ENCODE measurements at regions not wholly inside any gene's neighbourhood (a gene's known extent, or its start where the extent isn't known, plus 50 kb on each side); places are given as distances from the start of the nearest gene placed in this dataset.

- no peak for TF ChIP-seq CTCF (IDR thresholded peaks at IDR 0.05; ENCODE audit: insufficient read depth, low read length, missing control alignments)
- ChIA-PET POLR2A (no interaction called here), CTCF (no interaction called here)
- H3K4me3 ChIP-seq (ENCODE audit: low read depth, low read length) = no peak overlapping the region
- DNase-seq (ENCODE audit: low read depth, low spot score) = no peak
Measured at GRCh38 chr5:5584236-5584745, 161.8 kb downstream of the ICE1 start.

- ChIA-PET CTCF (no interaction called here), POLR2A (no interaction called here)
- no peak overlapping the region for H3K4me3 ChIP-seq (ENCODE audit: low read depth, low read length)
- no peak for TF ChIP-seq CTCF (IDR thresholded peaks at IDR 0.05; ENCODE audit: insufficient read depth, low read length, missing control alignments)
- DNase-seq (ENCODE audit: low read depth, low spot score) = no peak
Measured at GRCh38 chr5:5583832-5584231, 161.4 kb downstream of the ICE1 start.

GRCh38 chr5:5583023-5583765 lies 160.7 kb downstream of the ICE1 start:
- no peak overlapping the region for H3K4me3 ChIP-seq (ENCODE audit: low read depth, low read length)
- POLR2A ChIA-PET = no interaction called here
- TF ChIP-seq CTCF (IDR thresholded peaks at IDR 0.05; ENCODE audit: insufficient read depth, low read length, missing control alignments) = no peak
- DNase-seq (ENCODE audit: low read depth, low spot score) = no peak
- CTCF ChIA-PET = no interaction called here

- no peak overlapping the region for H3K4me3 ChIP-seq (ENCODE audit: low read depth, low read length)
- CTCF ChIA-PET = no interaction called here
- no peak for TF ChIP-seq CTCF (IDR thresholded peaks at IDR 0.05; ENCODE audit: insufficient read depth, low read length, missing control alignments)
- POLR2A ChIA-PET = no interaction called here
- DNase-seq (ENCODE audit: low read depth, low spot score) = no peak
Measured at GRCh38 chr5:5581080-5581479, 158.6 kb downstream of the ICE1 start.

- DNase-seq (ENCODE audit: low read depth, low spot score) = no peak
- no peak overlapping the region for H3K4me3 ChIP-seq (ENCODE audit: low read depth, low read length)
- ChIA-PET CTCF (no interaction called here), POLR2A (no interaction called here)
- TF ChIP-seq CTCF (IDR thresholded peaks at IDR 0.05; ENCODE audit: insufficient read depth, low read length, missing control alignments) = no peak
Measured at GRCh38 chr5:5576744-5577143, 154.3 kb downstream of the ICE1 start.

- TF ChIP-seq CTCF (IDR thresholded peaks at IDR 0.05; ENCODE audit: insufficient read depth, low read length, missing control alignments) = no peak
- POLR2A ChIA-PET = no interaction called here
- CTCF ChIA-PET = no interaction called here
Measured at GRCh38 chr5:5575461-5575860, 153.0 kb downstream of the ICE1 start.

More at GRCh38 chr5:5575461-5575860, 153.0 kb downstream of the ICE1 start:
- H3K4me3 ChIP-seq (ENCODE audit: low read depth, low read length) = no peak overlapping the region
- no peak for DNase-seq (ENCODE audit: low read depth, low spot score)

Measured in AG04449 (cell line).